Epidermal melanocyte (primary cell): ENCODE measurements at regions not wholly inside any gene's neighbourhood (a gene's known extent, or its start where the extent isn't known, plus 50 kb on each side); places are given as distances from the start of the nearest gene placed in this dataset.
"Not testable (repeated sequence)": the region's sequence is repeated elsewhere in the genome, so short reads cannot be mapped to it uniquely, and the experiment has no call there.

Experiments
- DNase-seq: peaks from one replicate; pipeline ENCODE4 v3.0.0; 2011; ENCODE audit warnings: low spot score; ENCODE audit not compliant: insufficient read length

DNA sequence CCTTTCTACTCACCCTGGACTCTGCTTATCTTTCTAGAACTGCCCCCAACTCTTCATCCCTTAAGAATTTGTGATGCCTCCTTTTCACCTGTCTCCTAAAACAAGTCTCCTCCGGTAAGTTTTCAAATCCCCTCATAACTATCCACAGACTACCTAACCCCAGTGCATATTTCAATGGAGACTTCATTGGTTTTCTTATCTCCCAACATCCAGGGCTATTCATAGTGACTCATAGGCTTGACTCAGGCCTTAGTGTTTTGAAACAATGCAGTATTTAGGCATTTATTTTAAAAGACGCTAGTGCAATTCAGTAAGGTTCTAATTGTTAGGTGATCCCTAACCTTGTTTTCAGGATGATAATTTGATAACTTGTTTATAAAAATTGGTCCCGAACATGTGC is 399.2 kb downstream of the CPS1 start:
- no peak for DNase-seq

DNA sequence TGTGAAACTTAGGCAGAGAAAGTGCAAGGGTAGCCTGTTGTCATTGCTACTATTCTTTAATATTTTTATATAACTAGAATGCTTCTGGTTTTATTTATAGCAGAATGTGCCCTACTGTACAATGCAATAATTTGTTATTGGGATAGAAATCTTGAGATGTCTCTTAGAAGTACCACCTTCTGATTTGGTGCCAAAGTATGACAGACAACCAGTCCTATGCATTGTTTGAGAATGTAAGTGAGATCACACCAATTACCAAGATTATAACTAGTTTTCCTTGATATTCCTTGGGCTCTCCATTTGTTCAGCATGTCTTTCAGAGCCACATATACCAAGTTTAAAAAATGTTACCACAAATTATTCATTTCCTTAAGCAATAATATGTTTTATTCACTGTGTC is 399.7 kb downstream of the CPS1 start:
- no peak for DNase-seq

DNA sequence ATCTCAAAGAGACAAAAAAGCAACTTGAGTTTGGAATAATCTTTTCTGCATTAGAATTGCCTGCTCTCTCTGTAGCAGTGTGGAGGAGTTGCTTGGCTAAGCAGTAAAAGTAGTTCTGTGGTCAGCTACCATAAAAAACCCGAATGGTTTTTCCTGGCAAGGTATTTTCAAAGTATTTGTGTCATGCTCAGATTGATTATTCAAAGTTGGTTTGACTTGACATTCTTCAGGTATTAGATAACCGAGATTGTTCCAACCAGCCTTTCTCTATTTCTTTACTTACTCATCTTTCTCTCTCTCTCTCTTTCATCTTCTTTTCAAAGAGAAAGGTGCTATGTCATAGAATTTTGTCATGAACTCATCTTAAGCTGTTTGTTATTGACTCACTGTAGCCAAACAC is 404.9 kb downstream of the CPS1 start:
- no peak for DNase-seq

DNA sequence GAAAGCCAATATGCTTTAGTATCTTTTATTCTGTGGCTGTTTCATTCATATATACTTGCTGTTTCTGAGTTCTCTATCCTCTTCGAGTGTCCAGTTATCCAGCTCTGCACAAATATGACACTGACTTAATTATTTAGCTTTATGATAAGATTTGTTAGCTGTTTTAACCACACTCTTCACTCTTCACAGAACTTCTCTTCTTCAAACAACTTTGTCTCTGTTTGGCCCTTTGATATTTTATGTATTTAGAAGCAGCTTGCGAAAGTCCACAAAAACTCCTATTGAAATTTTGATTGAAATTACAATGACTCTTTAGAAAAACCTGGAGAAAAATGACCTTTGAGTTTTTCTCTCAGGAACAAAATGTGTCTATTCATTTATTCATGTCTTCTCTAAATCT is 407.0 kb downstream of the CPS1 start:
- no peak for DNase-seq

- DNase-seq = no peak
These were observed 407.9 kb downstream of the CPS1 start for GRCh38 chr2:210964141-210964764.

DNA sequence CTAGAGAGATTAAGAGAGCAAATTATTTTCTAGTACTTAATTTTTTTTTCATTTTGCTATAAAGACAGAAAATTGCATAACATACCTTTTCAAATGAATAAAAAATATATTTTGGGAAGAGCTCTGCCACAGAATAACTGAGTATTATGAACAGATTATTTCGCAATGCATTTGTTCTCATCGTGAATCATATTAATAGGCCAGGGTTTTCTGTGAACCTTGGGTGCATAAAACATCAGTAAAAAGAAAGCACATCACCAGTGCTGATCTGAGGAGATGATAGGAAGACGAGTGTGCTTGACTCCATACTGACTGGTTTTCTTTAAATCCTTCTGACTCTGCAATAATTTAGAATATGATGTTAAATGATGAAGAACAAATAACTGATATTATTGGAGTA is 409.1 kb downstream of the CPS1 start:
- no peak for DNase-seq

- no peak for DNase-seq
These were observed 409.9 kb downstream of the CPS1 start for GRCh38 chr2:210966330-210966729.

GRCh38 chr2:210971431-210971830 is 415.0 kb downstream of the CPS1 start:
- DNase-seq = no peak

GRCh38 chr2:210986806-210987205 is 430.4 kb downstream of the CPS1 start:
- DNase-seq = not testable (repeated sequence)

- DNase-seq = no peak
These were observed 434.7 kb downstream of the CPS1 start for GRCh38 chr2:210991107-210991506.

GRCh38 chr2:210994104-210994503 is 437.7 kb downstream of the CPS1 start:
- DNase-seq = no peak

- no peak for DNase-seq
These were observed 441.0 kb downstream of the CPS1 start for GRCh38 chr2:210997373-210997772.

DNA sequence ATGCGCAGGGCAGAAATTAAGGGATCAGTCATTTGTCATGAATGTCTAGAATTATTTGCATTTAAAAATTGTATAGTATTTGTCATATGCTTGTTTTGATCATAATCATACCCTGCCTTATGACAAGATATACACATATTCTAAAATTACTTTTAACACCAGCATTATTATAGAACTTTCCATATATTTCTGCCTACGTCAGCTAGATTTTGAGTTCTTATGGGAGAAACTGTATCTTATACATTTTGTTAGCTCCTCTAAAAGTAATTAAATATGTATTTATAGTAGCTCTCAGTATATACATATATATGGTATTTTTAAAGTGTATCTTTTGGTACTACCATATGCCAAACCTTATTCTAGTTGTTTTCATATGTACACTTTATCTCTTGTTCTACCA is 441.9 kb downstream of the CPS1 start:
- no peak for DNase-seq

- DNase-seq = no peak
These were observed 458.0 kb downstream of the CPS1 start for GRCh38 chr2:211014376-211014775.

- no peak for DNase-seq
These were observed 458.5 kb downstream of the CPS1 start for GRCh38 chr2:211014906-211015305.

DNA sequence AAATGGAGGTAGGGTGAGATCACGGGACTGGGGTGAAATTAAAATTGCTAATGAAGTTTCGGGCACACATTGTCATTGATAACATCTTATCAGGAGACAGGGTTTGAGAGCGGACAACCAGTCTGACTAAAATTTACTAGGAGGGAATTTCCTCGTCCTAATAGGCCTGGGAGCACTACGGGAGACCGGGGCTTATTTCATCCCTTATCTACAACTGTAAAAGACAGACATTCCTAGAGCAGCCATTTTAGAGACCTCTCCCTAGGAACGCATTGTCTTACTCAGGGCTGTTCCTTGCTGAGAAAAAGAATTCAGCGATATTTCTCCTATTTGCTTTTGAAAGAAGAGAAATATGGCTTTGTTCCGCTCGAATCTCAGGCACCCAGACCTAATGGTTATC is 468.7 kb downstream of the CPS1 start:
- DNase-seq = not testable (repeated sequence)

DNA sequence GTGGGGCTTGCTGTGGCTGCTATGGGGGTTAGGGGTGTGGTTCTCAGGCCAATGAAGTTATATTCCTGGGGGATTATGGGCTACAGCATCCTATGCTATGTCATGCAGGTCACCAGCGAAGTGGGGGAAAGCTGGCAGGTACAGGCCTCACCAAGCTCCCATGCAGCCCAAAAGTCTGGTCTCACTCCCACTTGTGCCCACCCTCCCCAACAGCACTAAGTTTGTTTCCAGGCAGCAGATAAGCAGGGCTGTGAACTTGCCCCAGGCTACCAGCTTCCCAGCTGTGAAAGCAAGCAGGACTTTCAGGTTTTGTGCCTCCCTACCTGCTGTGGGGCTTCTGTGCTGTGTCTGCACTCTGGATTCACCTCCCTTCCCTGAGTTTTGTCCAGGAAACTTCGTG is 469.7 kb downstream of the CPS1 start:
- DNase-seq = no peak

- no peak for DNase-seq
These were observed 471.6 kb downstream of the CPS1 start for GRCh38 chr2:211027976-211028375.

GRCh38 chr2:211033765-211034164 is 477.4 kb downstream of the CPS1 start:
- DNase-seq = no peak

DNA sequence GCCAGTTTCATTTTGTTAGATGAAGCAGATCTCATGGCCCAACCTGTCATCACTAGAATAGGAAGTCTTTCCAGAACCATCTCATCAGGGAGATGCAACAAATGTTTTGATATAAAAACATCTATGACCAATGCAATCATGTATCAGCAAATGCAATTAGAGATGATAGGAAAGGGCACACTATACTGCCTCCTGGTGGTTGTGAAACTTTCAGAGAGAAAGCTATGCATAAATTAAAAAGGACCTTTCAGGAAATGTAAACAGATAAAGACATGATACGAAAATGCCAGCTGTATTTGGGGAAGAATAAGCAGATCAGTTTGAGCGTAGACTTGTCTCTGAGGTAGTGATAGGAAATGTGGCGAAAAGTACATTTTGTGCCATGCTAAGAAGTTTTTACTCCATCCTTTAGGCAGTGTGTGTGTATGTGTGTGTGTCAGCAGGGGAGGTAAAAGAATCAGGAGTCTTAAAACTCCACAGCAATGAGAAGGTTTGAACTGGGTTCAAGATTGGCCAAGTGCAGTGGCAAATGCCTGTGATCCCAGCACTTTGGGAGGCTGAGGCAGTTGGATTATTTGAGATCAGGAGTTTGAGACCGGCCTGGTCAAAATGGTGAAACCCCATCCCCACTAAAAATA is 479.3 kb downstream of the CPS1 start:
- DNase-seq = no peak

DNA sequence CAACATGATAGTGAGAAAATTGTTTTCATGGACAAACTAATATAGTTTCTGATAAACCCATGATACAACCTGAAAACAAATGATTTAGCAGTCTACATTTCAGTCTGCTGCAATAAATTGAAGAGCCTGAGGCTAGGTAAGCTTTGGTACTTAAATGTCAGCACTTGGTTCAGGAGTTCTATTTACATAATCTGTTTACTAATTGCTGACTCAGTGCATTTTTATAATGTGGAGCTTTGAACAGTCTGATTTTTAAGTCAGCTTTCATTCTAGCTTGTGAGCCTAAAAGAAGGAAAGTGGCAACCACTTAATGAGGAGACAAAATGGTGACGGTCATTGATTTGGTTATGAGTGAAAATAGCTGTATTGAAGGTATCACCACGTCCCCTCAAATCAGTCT is 488.6 kb downstream of the CPS1 start:
- DNase-seq = no peak

DNA sequence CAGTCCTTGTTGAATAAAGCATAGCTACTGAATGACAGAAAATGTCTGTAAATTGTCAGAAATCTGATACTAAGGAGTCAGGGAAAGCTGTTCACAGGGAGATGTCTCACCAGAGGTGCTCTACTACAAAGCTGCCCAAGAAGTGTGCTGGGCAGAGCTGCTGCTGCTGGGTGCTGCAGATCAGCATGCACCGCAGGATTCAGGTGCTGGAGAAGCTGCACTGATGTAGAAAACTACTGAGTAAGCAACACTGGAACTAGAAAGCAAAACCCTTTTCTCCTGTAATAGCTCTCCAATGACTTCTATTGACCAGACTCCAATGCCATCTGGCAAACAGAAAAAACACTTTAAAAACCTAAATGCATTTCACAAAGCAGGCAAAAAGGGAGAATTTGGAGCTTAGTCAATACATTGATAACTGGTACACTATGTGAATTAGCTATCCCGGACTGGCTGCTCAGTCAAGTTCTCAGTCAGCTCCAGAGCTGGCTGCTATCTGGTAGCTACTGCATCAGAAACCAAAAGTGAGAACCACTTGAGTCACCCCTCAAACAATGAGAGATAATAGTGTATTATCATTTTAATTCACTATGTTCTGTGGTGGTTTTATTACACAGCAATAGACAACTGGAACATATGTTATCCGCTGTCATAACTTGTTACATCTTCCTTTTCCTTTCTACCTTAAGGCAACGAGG is 493.1 kb downstream of the CPS1 start:
- DNase-seq = no peak

DNA sequence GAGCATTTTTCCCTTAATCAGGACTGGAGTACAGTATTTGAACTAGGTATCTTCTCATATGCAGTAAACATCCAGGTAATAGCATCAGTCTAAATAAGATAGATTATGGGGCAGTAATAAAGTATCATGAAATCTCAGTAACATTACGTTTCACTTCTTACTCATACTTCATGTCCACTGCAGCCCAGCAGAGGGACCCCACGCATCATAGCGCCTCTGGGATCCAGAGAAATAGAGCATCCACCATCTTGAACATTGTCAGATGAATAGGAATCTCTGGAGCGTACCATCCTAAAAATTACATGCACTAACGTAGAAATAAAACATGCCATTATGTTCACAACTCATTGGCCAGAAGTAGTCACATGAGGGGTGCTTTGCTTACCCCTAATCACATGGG is 499.0 kb downstream of the CPS1 start:
- DNase-seq = no peak
